Activated naive CD4-positive, alpha-beta T cell treated with anti-CD3 and anti-CD28 coated beads, Interleukin-2, amount 50 U/mL, for 16 hours (primary cell): ENCODE measurements at regions not wholly inside any gene's neighbourhood (a gene's known extent, or its start where the extent isn't known, plus 50 kb on each side); places are given as distances from the start of the nearest gene placed in this dataset.
"Not testable (repeated sequence)": the region's sequence is repeated elsewhere in the genome, so short reads cannot be mapped to it uniquely, and the experiment has no call there.

ENCODE experiments used
- DNase-seq: peaks from one replicate; pipeline ENCODE4 v3.0.0-alpha.2; 2020

- no peak for DNase-seq
Measured at GRCh38 chr11:27241311-27242122, 121.5 kb downstream of the CCDC34 start.

GRCh38 chr11:27239305-27239942 is 123.6 kb downstream of the CCDC34 start:
- no peak for DNase-seq

- no peak for DNase-seq
Measured at GRCh38 chr11:27238811-27239210, 124.2 kb downstream of the CCDC34 start.

GRCh38 chr11:27237643-27238042 is 125.4 kb downstream of the CCDC34 start:
- no peak for DNase-seq

GRCh38 chr11:27234961-27235360 is 128.1 kb downstream of the CCDC34 start:
- DNase-seq = no peak

GRCh38 chr11:27234043-27234668 is 128.9 kb downstream of the CCDC34 start:
- DNase-seq = no peak

- DNase-seq = no peak
Measured at GRCh38 chr11:27233654-27234042, 129.4 kb downstream of the CCDC34 start.

- no peak for DNase-seq
Measured at GRCh38 chr11:27231530-27231929, 131.5 kb downstream of the CCDC34 start.

GRCh38 chr11:27230192-27230572 is 132.8 kb downstream of the CCDC34 start:
- no peak for DNase-seq

- DNase-seq = no peak
Measured at GRCh38 chr11:27229511-27230191, 133.4 kb downstream of the CCDC34 start.

- DNase-seq = no peak
Measured at GRCh38 chr11:27228906-27229290, 134.1 kb downstream of the CCDC34 start.

- no peak for DNase-seq
Measured at GRCh38 chr11:27228232-27228905, 134.6 kb downstream of the CCDC34 start.

- no peak for DNase-seq
Measured at GRCh38 chr11:27227736-27228135, 135.3 kb downstream of the CCDC34 start.

GRCh38 chr11:27219487-27220039 is 143.5 kb downstream of the CCDC34 start:
- DNase-seq = not testable (repeated sequence)

- DNase-seq = no peak
Measured at GRCh38 chr11:27218421-27219038, 144.5 kb downstream of the CCDC34 start.

- no peak for DNase-seq
Measured at GRCh38 chr11:27217948-27218420, 145.0 kb downstream of the CCDC34 start.

GRCh38 chr11:27217496-27217895 is 145.5 kb downstream of the CCDC34 start:
- no peak for DNase-seq

GRCh38 chr11:27216270-27217149 is 146.5 kb downstream of the CCDC34 start:
- DNase-seq = no peak

- DNase-seq = no peak
Measured at GRCh38 chr11:27215471-27216269, 147.3 kb downstream of the CCDC34 start.

GRCh38 chr11:27214713-27215112 is 148.3 kb downstream of the CCDC34 start:
- DNase-seq = no peak
